ENCODE measurements at regions not wholly inside any gene's neighbourhood (a gene's known extent, or its start where the extent isn't known, plus 50 kb on each side); places are given as distances from the start of the nearest gene placed in this dataset.

GRCh38 chr14:105865266-105865903 is 339.0 kb downstream of the TMEM121 start:
- no peak overlapping the region for H3K4me3 Mint-ChIP-seq (ENCODE audit: low read depth)
- H3K27me3 Mint-ChIP-seq, result no peaks in the 10 kb centered on the region
- no peak for DNase-seq (ENCODE audit: low spot score, unreplicated experiment)
- no peaks in the 10 kb centered on the region for H3K36me3 Mint-ChIP-seq (ENCODE audit: insufficient read depth)
- H3K4me1 Mint-ChIP-seq (ENCODE audit: low read depth), result no peaks in the 10 kb centered on the region
- H3K27ac Mint-ChIP-seq, result no peak overlapping the region
- H3K9me3 Mint-ChIP-seq (ENCODE audit: low read depth), result peaks cover 35% of the 10 kb centered on the region
- no peak for TF ChIP-seq CTCF (IDR thresholded peaks at IDR 0.05; ENCODE audit: unreplicated experiment)

GRCh38 chr14:105865904-105866840 is 339.8 kb downstream of the TMEM121 start:
- peak; percentile 5 for DNase-seq (ENCODE audit: low spot score, unreplicated experiment)
- Mint-ChIP-seq H3K27me3 (no peaks in the 10 kb centered on the region), H3K4me3 (ENCODE audit: low read depth) (no peak overlapping the region), H3K27ac (no peak overlapping the region), H3K9me3 (ENCODE audit: low read depth) (peaks cover 35% of the 10 kb centered on the region), H3K4me1 (ENCODE audit: low read depth) (no peaks in the 10 kb centered on the region), H3K36me3 (ENCODE audit: insufficient read depth) (peaks cover 1% of the 10 kb centered on the region)
- no peak for TF ChIP-seq CTCF (IDR thresholded peaks at IDR 0.05; ENCODE audit: unreplicated experiment)

GRCh38 chr14:105866841-105867321 is 340.5 kb downstream of the TMEM121 start:
- Mint-ChIP-seq H3K4me3 (ENCODE audit: low read depth) (no peak overlapping the region), H3K4me1 (ENCODE audit: low read depth) (no peaks in the 10 kb centered on the region), H3K27me3 (no peaks in the 10 kb centered on the region), H3K9me3 (ENCODE audit: low read depth) (peaks cover 37% of the 10 kb centered on the region), H3K27ac (no peak overlapping the region), H3K36me3 (ENCODE audit: insufficient read depth) (peaks cover 2% of the 10 kb centered on the region)
- DNase-seq (ENCODE audit: low spot score, unreplicated experiment), result peak; percentile 6
- TF ChIP-seq CTCF (IDR thresholded peaks at IDR 0.05; ENCODE audit: unreplicated experiment), result no peak

GRCh38 chr14:105867961-105868599 is 341.7 kb downstream of the TMEM121 start:
- H3K4me1 Mint-ChIP-seq (ENCODE audit: low read depth), result no peaks in the 10 kb centered on the region
- peaks cover 44% of the 10 kb centered on the region for H3K9me3 Mint-ChIP-seq (ENCODE audit: low read depth)
- no peaks in the 10 kb centered on the region for H3K27me3 Mint-ChIP-seq
- H3K4me3 Mint-ChIP-seq (ENCODE audit: low read depth), result no peak overlapping the region
- no peak overlapping the region for H3K27ac Mint-ChIP-seq
- no peak for TF ChIP-seq CTCF (IDR thresholded peaks at IDR 0.05; ENCODE audit: unreplicated experiment)
- no peak for DNase-seq (ENCODE audit: low spot score, unreplicated experiment)
- H3K36me3 Mint-ChIP-seq (ENCODE audit: insufficient read depth), result peaks cover 2% of the 10 kb centered on the region

GRCh38 chr14:105871590-105871989 is 345.2 kb downstream of the TMEM121 start:
- Mint-ChIP-seq H3K27ac (no peak overlapping the region), H3K27me3 (no peaks in the 10 kb centered on the region), H3K4me1 (ENCODE audit: low read depth) (no peaks in the 10 kb centered on the region), H3K36me3 (ENCODE audit: insufficient read depth) (peaks cover 2% of the 10 kb centered on the region), H3K4me3 (ENCODE audit: low read depth) (no peak overlapping the region), H3K9me3 (ENCODE audit: low read depth) (peaks cover 75% of the 10 kb centered on the region)
- no peak for DNase-seq (ENCODE audit: low spot score, unreplicated experiment)
- TF ChIP-seq CTCF (IDR thresholded peaks at IDR 0.05; ENCODE audit: unreplicated experiment), result no peak

Measured in progenitor cell of endocrine pancreas (in vitro differentiated cells).